SK-N-SH (cell line): ENCODE measurements at regions not wholly inside any gene's neighbourhood (a gene's known extent, or its start where the extent isn't known, plus 50 kb on each side); places are given as distances from the start of the nearest gene placed in this dataset.

Source experiments
- CTCF ChIA-PET: fragments of 300-600, 350-600 bp; formaldehyde crosslinking; extraction: SDS; loops from one replicate; lab custom pipeline; 2021; lab: Yijun Ruan, JAX
- POLR2A ChIA-PET: fragments of 350-600 bp; sonication (Branson Sonifier 250); formaldehyde crosslinking; extraction: SDS; loops from one replicate; lab custom pipeline; 2020; ENCODE audit warnings: antibody characterized with exemption, inconsistent platforms; lab: Yijun Ruan, JAX
- DNase-seq: peaks from one replicate; pipeline ENCODE4 v3.0.0; 2012
- H2AFZ ChIP-seq: fragments of 200-600 bp; sonication (generic); 2 replicates; pipeline ENCODE4 v1.8.1; 2016; ENCODE audit warnings: antibody characterized with exemption, mild to moderate bottlenecking, low read depth
- H3F3A ChIP-seq: fragments of 200-600 bp; sonication (generic); replicated peaks from 2 replicates; pipeline ENCODE3; 2016; ENCODE audit warnings: antibody characterized with exemption, mild to moderate bottlenecking; ENCODE audit not compliant: insufficient read depth
- H3K27ac ChIP-seq, 2 experiments: fragments of 200-500 bp in 1 of 2; fragments of 200-600 bp in 1 of 2; sonication (Bioruptor generic) in 1 of 2; sonication (generic), shearing (Covaris generic) in 1 of 2; 2 replicates each; pipeline versions ENCODE4 v1.5.1 to v1.6.1; 2014 to 2016; ENCODE audit warnings: low read depth in 2 of 2, inconsistent platforms in 1 of 2, low read length in 1 of 2, mild to moderate bottlenecking in 1 of 2, mixed read lengths in 1 of 2
- H3K27me3 ChIP-seq: fragments of 200-600 bp; sonication (generic), shearing (Covaris generic); 2 replicates; pipeline ENCODE4 v1.6.1; 2016; ENCODE audit warnings: mixed run types; ENCODE audit not compliant: insufficient read depth
- H3K36me3 ChIP-seq, 2 experiments: fragments of 200-500 bp in 1 of 2; fragments of 200-600 bp in 1 of 2; sonication (Bioruptor generic) in 1 of 2; sonication (generic) in 1 of 2; replicated peaks in 1 of 2; 2 replicates each; pipeline versions ENCODE3 to v1.5.1; 2014 to 2016; ENCODE audit warnings: low read length in 1 of 2, mild to moderate bottlenecking in 1 of 2; ENCODE audit not compliant: insufficient read depth in 2 of 2, control insufficient read depth in 1 of 2
- H3K4me1 ChIP-seq, 2 experiments: fragments of 200-500 bp in 1 of 2; fragments of 200-600 bp in 1 of 2; sonication (Bioruptor generic) in 1 of 2; sonication (generic), shearing (Covaris generic) in 1 of 2; 2 replicates each; pipeline versions ENCODE4 v1.5.1 to v1.6.1; 2014 to 2016; ENCODE audit warnings: low read depth in 1 of 2, low read length in 1 of 2, mixed run types in 1 of 2; ENCODE audit not compliant: insufficient read depth in 2 of 2, control insufficient read depth in 1 of 2
- H3K4me2 ChIP-seq: fragments of 200-600 bp; sonication (generic), shearing (Covaris generic); 2 replicates; pipeline ENCODE4 v1.6.1; 2017; ENCODE audit warnings: mixed run types
- H3K4me3 ChIP-seq, 2 experiments: fragments of 200-500 bp in 1 of 2; fragments of 200-600 bp in 1 of 2; sonication (Bioruptor generic) in 1 of 2; sonication (generic), shearing (Covaris generic) in 1 of 2; 2 replicates each; pipeline versions ENCODE4 v1.5.1 to v1.8.1; 2014 to 2016; ENCODE audit warnings: low read depth in 2 of 2, inconsistent platforms in 1 of 2, low read length in 1 of 2, mild to moderate bottlenecking in 1 of 2, mixed read lengths in 1 of 2, moderate library complexity in 1 of 2
- H3K79me2 ChIP-seq: fragments of 200-600 bp; sonication (generic); 2 replicates; pipeline ENCODE4 v1.8.1; 2017; ENCODE audit warnings: mild to moderate bottlenecking; ENCODE audit not compliant: insufficient read depth
- H3K9ac ChIP-seq: fragments of 200-600 bp; sonication (generic); 2 replicates; pipeline ENCODE4 v1.6.1; 2017; ENCODE audit warnings: mixed run types
- H3K9me2 ChIP-seq: fragments of 200-600 bp; sonication (generic); 2 replicates; pipeline ENCODE4 v1.6.1; 2017; ENCODE audit warnings: mixed run types
- H3K9me3 ChIP-seq: fragments of 200-600 bp; sonication (generic); 2 replicates; pipeline ENCODE4 v1.6.1; 2017; ENCODE audit warnings: mixed run types, mild to moderate bottlenecking, moderate library complexity
- H4K20me1 ChIP-seq: fragments of 200-600 bp; sonication (generic); 2 replicates; pipeline ENCODE4 v1.6.1; 2017; ENCODE audit warnings: mild to moderate bottlenecking, mixed run types; ENCODE audit not compliant: insufficient read depth
- CHD2 ChIP-seq: fragments of 150-350 bp; IDR thresholded peaks from 2 replicates; pipeline ENCODE4 v1.6.1; 2018; ENCODE audit warnings: low read length; ENCODE audit not compliant: partially characterized antibody
- GATA2 ChIP-seq: sonication (generic); formaldehyde crosslinking; IDR thresholded peaks from 2 replicates; pipeline ENCODE4 v1.5.0; 2020; ENCODE audit warnings: mild to moderate bottlenecking, missing genetic modification reagents
- MEF2A ChIP-seq: IDR thresholded peaks from 2 replicates; pipeline ENCODE4 v1.4.0; 2012; ENCODE audit warnings: low read depth, borderline replicate concordance
- NFIC ChIP-seq: IDR thresholded peaks from 2 replicates; pipeline ENCODE4 v1.4.0; 2012; ENCODE audit warnings: borderline replicate concordance
- NRF1 ChIP-seq: IDR thresholded peaks from 2 replicates; pipeline ENCODE4 v1.6.1; 2012; ENCODE audit warnings: low read depth, mild to moderate bottlenecking, low read length
- PBX3 ChIP-seq: IDR thresholded peaks from 2 replicates; pipeline ENCODE4; 2012
- POLR2AphosphoS5 ChIP-seq: IDR thresholded peaks from 2 replicates; pipeline ENCODE4 v1.6.1; 2012; ENCODE audit warnings: low read depth, low read length
- RAD21 ChIP-seq: IDR thresholded peaks from 2 replicates; pipeline ENCODE4 v1.6.1; 2012; ENCODE audit warnings: mild to moderate bottlenecking, low read length
- REST ChIP-seq: IDR thresholded peaks from 2 replicates; pipeline ENCODE4 v1.6.1; 2012; ENCODE audit warnings: mild to moderate bottlenecking, low read depth, low read length, moderate library complexity
- TAF1 ChIP-seq: IDR thresholded peaks from 2 replicates; pipeline ENCODE4 v1.6.1; 2012; ENCODE audit warnings: low read depth, mild to moderate bottlenecking, low read length, moderate library complexity, borderline replicate concordance
- TCF12 ChIP-seq: IDR thresholded peaks from 2 replicates; pipeline ENCODE4 v1.4.0; 2012
- YY1 ChIP-seq: IDR thresholded peaks from 2 replicates; pipeline ENCODE4 v1.4.0; 2012; ENCODE audit warnings: low read depth, mild to moderate bottlenecking
- WGBS: methylation state at CpG from one replicate; pipeline ENCODE4 v1.1.6; 2017; ENCODE audit warnings: low lambda C conversion rate; 5-methylcytosine and 5-hydroxymethylcytosine counted together
- TF ChIP-seq, protein P1 (sequence below): IDR thresholded peaks from 2 replicates; pipeline ENCODE4 v1.4.0; 2012; ENCODE audit warnings: low read depth
- TF ChIP-seq, protein P2 (sequence below): fragments of 200-600 bp; sonication (generic); IDR thresholded peaks from 2 replicates; pipeline ENCODE4 v1.6.1; 2017; ENCODE audit warnings: antibody characterized with exemption, mild to moderate bottlenecking, moderate library complexity
- TF ChIP-seq, protein P3 (sequence below): IDR thresholded peaks from 2 replicates; pipeline ENCODE4 v1.4.0; 2012; ENCODE audit warnings: low read depth, borderline replicate concordance

- Histone ChIP-seq H3K9ac (no peak overlapping the region), H3K9me3 (no peaks in the 10 kb centered on the region), H3K4me1 (peaks cover 3 to 20% of the 10 kb centered on the region in 2 experiments; a peak in 2 of 4 replicates), H3K4me2 (no peak overlapping the region), H3K27ac (no peak overlapping the region), H3F3A (no peaks in the 10 kb centered on the region), H3K27me3 (no peaks in the 10 kb centered on the region), H3K79me2 (no peaks in the 10 kb centered on the region), H3K9me2 (no peaks in the 10 kb centered on the region), H2AFZ (no peak overlapping the region), H3K36me3 (no peaks in the 10 kb centered on the region), H3K4me3 (no peak overlapping the region), H4K20me1 (no peaks in the 10 kb centered on the region)
- TF ChIP-seq YY1 (no peak), REST (peak; percentile 96), TAF1 (no peak)
- no peak for DNase-seq
- ChIA-PET POLR2A (no interaction called here), CTCF (no interaction called here)
- WGBS = 82% methylated on average over 6 of the region's 6 CpGs
Observed at GRCh38 chr16:17784073-17784472, 313.3 kb upstream of the XYLT1 start.

GRCh38 chr16:17780181-17780580 is 309.4 kb upstream of the XYLT1 start:
- no peak for DNase-seq
- H3K27me3 ChIP-seq = no peaks in the 10 kb centered on the region
- H3K4me2 ChIP-seq = no peak overlapping the region
- POLR2A ChIA-PET = no interaction called here
- peak overlapping the region; percentile 69 to 80; a peak in 3 of 4 replicates for H3K27ac ChIP-seq
- no peaks in the 10 kb centered on the region for H3K36me3 ChIP-seq
- H4K20me1 ChIP-seq = no peaks in the 10 kb centered on the region
- no peaks in the 10 kb centered on the region for H3K9me2 ChIP-seq
- TF ChIP-seq TCF12 (no peak; the same call in 1 of the 2 replicates), NFIC (peak; percentile 51; the same call in 1 of the 2 replicates), CHD2 (no peak), POLR2AphosphoS5 (no peak), NRF1 (no peak)
- H3F3A ChIP-seq = no peaks in the 10 kb centered on the region
- H3K4me1 ChIP-seq = peaks cover 13 to 29% of the 10 kb centered on the region in 2 experiments; a peak in 3 of 4 replicates
- H3K4me3 ChIP-seq = no peak overlapping the region
- CTCF ChIA-PET = interaction anchor here (1.2 kb wide), 1 partner anchor 8 kb away, joined by 3 read pairs; no protein-coding TSS in a partner anchor
- H3K9ac ChIP-seq = no peak overlapping the region
- H3K9me3 ChIP-seq = no peaks in the 10 kb centered on the region
- no peaks in the 10 kb centered on the region for H3K79me2 ChIP-seq
- 31% methylated on average over 5 of the region's 5 CpGs for WGBS
- H2AFZ ChIP-seq = no peak overlapping the region

GRCh38 chr16:17777408-17777863 is 306.7 kb upstream of the XYLT1 start:
- Histone ChIP-seq H3K9me3 (no peaks in the 10 kb centered on the region), H3K4me2 (peak overlapping the region; percentile 53), H3K36me3 (no peaks in the 10 kb centered on the region), H3K9me2 (no peaks in the 10 kb centered on the region), H3K79me2 (no peaks in the 10 kb centered on the region), H2AFZ (no peak overlapping the region), H3K27ac (peak overlapping the region; percentile 79 to 89), H4K20me1 (no peaks in the 10 kb centered on the region), H3K27me3 (no peaks in the 10 kb centered on the region), H3K9ac (no peak overlapping the region), H3K4me1 (peaks cover 13 to 39% of the 10 kb centered on the region in 2 experiments; a peak in 3 of 4 replicates), H3K4me3 (no peak overlapping the region), H3F3A (no peaks in the 10 kb centered on the region)
- POLR2A ChIA-PET = no interaction called here
- DNase-seq = no peak
- 29% methylated on average over 3 of the region's 3 CpGs for WGBS
- CTCF ChIA-PET = interaction anchor here (0.5 kb wide), 1 partner anchor 78 kb away, joined by 3 read pairs; no protein-coding TSS in a partner anchor
- no peak for TF ChIP-seq GATA2 (CRISPR knock-in tag)
- TF ChIP-seq, protein P1, sequence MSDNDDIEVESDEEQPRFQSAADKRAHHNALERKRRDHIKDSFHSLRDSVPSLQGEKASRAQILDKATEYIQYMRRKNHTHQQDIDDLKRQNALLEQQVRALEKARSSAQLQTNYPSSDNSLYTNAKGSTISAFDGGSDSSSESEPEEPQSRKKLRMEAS = no peak
- TF ChIP-seq, protein P2, sequence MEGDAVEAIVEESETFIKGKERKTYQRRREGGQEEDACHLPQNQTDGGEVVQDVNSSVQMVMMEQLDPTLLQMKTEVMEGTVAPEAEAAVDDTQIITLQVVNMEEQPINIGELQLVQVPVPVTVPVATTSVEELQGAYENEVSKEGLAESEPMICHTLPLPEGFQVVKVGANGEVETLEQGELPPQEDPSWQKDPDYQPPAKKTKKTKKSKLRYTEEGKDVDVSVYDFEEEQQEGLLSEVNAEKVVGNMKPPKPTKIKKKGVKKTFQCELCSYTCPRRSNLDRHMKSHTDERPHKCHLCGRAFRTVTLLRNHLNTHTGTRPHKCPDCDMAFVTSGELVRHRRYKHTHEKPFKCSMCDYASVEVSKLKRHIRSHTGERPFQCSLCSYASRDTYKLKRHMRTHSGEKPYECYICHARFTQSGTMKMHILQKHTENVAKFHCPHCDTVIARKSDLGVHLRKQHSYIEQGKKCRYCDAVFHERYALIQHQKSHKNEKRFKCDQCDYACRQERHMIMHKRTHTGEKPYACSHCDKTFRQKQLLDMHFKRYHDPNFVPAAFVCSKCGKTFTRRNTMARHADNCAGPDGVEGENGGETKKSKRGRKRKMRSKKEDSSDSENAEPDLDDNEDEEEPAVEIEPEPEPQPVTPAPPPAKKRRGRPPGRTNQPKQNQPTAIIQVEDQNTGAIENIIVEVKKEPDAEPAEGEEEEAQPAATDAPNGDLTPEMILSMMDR = no peak
- TF ChIP-seq PBX3 = no peak
- TF ChIP-seq, protein P3, sequence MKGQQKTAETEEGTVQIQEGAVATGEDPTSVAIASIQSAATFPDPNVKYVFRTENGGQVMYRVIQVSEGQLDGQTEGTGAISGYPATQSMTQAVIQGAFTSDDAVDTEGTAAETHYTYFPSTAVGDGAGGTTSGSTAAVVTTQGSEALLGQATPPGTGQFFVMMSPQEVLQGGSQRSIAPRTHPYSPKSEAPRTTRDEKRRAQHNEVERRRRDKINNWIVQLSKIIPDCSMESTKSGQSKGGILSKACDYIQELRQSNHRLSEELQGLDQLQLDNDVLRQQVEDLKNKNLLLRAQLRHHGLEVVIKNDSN = no peak
- TF ChIP-seq MEF2A = no peak
- no peak for TF ChIP-seq NRF1
- TF ChIP-seq TCF12 = 0 out of 2 replicates have a peak, but pooled peaks have one; percentile 42
- TF ChIP-seq RAD21 = no peak
